HG03045 (cell line): ENCODE measurements at regions not wholly inside any gene's neighbourhood (a gene's known extent, or its start where the extent isn't known, plus 50 kb on each side); places are given as distances from the start of the nearest gene placed in this dataset.

ENCODE experiments used
- ATAC-seq: cut with Tn5 transposase; IDR thresholded peaks from one replicate; pipeline ENCODE4 v1.9.1; 2021; ENCODE audit warnings: mild to moderate bottlenecking, moderate library complexity; ENCODE audit not compliant: unreplicated experiment

DNA sequence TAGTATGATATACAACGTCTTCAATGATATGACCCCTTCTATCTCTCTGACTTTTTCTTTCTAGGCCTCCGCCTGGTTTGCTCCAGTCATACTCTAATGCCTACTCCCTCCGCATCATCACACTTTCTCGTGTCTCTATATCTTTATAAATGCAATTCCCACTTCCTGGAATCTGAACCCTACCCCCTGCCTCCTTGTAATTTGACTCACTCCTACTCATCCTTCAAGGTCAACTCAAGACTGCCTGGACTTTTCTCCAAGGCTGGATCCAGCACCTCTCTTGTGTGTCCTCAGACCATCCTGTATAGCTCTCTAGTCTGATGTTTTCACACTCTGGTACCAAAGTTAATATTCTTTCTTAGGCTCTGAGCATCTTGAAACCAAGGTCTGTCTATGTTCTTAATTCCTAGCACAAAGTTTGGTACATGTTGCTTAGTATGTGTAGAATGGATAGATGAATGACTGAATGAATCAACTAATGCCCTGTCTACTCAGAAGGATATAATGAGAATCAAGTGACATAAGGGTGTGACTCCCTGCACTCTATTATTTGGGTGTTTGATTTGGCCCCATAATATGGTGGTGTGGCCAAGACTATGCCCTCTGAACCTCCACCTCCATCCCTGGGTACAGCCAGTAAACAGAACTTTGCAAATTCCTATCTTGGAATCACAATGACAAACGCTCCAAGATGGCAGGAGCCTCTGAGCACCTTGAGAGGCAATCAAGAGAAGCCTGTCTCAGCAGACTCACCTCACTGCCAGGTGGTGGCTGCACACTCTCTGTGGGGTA, 74.3 kb upstream of the SERP2 start:
- no peak for ATAC-seq

DNA sequence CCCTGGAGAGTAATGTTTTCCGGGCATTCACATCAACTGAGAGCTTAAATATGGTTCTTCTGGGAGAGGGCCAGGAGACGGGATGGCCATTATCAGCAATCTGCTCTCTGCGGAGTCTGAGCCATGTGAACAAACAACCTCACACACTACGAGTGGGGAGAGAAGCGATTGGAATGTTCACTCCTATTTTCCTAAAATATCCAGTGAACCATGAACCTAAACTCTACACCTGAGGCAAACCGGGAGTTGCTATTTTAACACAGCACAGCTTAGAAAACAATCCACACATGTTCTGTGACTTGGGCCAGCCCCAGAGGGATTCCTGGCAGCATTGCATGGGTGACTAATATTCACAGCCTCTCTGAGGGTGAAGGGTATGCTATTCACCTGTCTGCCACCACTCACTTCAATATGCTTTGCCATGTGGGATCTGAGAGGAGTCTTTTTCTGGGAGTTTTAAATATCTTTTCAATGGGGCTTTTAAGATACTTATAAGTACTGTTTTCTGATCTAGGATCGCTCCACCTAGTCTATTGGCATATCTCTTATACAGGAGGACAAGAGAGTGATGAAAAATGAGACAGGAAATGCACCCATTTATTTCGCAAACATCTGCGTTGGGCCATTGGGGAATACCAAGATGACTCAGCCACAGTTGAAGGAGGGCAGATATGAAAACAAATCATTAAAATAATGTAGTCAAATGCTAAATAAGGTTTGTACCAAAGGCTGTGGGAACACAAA, 72.6 kb upstream of the SERP2 start:
- ATAC-seq, result peak; percentile 66

DNA sequence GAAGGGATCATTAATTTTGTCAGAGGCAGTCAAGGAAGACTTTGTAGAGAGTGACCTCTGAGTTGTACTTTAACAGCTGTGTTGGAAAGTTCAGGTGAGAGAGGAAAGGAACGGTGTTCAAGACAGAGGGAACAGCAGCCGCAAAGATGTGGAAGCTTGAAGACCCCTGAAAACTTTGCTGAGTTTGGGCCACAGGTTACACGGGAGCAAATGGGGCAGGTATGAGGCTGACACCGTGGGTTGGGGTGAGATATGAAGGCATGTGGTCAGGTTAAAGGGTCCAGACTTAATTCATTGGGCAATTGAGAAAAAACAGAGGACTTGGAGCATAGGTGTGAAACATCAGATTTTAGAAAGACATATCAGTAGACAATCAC, 72.0 kb upstream of the SERP2 start:
- no peak for ATAC-seq

DNA sequence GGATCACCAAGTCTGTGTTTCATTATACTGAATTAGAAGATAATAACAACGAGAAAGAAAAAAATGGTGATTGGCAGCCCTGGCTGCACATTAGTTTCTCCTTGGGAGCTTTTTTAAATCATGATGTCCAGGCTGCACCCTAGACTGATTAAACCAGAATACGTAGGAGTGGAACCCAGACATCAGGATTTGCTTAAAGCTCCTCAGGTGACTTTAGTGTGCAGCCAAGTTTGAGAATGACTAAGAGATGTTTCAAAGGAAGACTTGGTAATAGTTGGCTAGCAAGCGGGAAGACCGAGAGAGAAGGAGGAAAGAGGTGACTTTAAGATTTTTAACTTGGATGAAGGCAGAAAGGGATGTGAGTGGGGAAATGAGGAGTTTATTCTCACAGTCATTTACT, 71.4 kb upstream of the SERP2 start:
- no peak for ATAC-seq

DNA sequence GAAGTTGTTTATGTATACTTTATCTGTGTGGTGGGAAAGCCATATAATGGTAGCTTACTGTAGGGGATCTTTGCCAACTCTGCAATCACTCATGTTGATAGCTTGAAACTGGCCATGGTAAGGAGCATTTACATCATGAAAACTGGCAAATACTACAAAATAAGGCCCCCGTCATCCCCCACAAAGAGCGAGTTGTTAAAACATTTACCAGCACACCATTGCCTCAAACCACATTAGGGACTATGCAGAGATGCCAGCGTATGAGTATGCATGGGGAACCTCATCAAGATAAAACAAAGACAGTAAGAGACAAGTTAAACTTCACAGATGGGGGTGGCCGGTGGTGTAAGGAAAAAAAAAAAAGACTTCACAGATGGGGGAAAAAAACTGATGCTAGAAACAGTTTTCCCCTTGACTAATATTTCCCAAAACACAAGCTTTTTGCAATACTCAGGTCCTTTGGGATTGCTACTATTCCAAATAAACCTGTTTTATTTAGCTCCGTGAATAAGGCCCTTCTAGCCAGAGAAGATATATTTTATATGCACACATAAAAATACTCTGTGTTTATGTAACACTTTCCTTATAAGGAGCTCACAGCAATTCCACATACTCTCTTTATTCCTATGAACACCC, 70.6 kb upstream of the SERP2 start:
- no peak for ATAC-seq

- no peak for ATAC-seq
Measured at GRCh38 chr13:44303681-44304432, 69.8 kb upstream of the SERP2 start.

- no peak for ATAC-seq
Measured at GRCh38 chr13:44304433-44304725, 69.2 kb upstream of the SERP2 start.

GRCh38 chr13:44305286-44305685, 68.3 kb upstream of the SERP2 start:
- ATAC-seq, result no peak

DNA sequence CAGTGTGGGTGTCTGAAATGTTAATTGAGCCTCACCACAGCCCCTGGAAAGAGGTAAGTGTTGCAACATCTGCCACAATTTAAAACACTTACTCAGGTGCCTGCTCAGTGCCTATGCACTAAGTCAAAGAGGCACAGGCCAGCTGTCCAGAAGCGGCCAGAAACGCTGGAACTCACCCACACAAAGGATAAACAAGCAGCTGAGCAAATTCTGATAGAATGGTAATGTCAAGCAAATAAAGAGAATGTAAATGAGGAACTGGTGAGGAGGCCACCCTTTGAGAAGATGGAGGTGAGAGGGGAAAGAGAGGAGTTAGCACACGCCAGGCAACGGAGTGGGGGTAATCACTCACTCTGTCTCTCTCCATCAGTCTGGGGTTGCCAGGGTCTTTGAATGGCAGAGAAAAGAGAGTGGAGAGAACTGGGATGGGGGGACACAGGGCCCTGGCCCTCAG, 67.7 kb upstream of the SERP2 start:
- ATAC-seq, result no peak

- no peak for ATAC-seq
Measured at GRCh38 chr13:44306371-44307192, 67.0 kb upstream of the SERP2 start.

DNA sequence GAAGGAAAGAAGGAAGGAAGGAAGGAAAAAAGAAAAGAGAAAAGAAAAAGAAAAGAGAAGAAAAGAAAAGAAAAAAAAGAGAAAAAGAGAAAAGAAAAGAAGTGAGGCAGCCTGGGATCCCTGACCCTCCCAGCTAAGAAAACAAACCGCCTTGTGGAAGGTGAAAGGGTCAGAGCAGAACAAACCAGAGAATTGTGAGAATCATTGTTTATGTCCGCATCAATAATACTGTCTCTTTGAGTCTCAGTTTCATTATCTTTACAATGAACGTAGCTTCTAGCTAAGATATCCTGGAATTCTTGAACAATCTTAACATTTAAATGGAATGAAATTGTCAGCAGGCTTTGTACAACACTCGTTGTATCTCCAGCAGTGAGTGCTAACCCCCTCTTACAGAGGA, 66.4 kb upstream of the SERP2 start:
- ATAC-seq, result no peak

GRCh38 chr13:44307844-44308243, 65.8 kb upstream of the SERP2 start:
- ATAC-seq, result no peak

DNA sequence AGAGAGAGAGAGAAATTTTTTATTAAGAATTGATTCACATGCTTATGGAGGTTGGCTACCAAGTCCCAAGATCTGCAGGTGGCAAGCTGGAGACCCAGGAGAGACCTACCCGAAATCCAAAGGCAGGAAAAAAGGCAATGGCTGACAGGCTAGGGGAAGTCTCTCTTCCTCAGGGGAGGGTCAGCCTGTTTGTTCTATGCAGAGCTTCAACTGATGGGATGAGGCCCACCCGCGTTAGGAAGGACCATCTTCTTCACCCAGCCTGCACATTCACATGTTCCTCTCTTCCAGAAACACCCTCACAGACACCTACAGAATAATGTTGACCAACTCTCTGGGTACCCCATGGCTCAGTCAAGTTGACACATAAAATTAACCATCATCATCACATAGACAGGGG, 65.3 kb upstream of the SERP2 start:
- no peak for ATAC-seq

GRCh38 chr13:44309794-44310757, 63.5 kb upstream of the SERP2 start:
- ATAC-seq, result no peak

- ATAC-seq, result no peak
Measured at GRCh38 chr13:44311011-44311780, 62.4 kb upstream of the SERP2 start.

GRCh38 chr13:44312131-44312530, 61.5 kb upstream of the SERP2 start:
- ATAC-seq, result no peak

DNA sequence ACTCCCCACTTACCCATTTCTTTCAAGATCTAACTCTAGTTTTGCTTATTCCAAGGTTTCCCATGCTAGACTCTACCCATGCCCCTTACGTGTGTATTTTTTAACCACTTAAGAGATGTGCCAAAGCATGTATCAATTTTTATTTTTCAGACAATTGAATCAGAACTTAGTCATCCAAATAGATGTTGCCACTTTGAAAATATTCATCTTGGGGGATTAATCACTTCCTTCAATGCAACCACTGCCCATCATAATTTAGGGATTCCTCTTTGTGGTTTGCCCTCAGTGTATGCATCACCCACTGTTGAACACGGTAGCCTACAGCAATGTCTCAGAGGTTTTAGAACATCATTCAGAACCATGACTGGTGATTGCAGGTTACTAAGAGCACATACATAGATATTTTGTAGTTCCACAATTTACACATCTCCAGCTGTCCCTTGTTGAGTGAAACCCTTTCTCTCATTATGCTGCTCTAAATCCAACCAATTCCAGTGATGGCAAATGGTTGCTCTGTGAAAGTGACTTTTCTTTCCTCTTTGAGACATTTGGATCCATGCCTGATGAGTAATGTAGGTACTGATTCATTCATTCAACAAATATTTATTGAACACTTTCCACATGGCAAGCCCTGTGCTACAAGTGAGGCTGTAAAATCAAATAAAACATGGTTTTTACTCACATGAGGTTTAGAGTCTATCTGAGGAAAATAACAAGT, 60.6 kb upstream of the SERP2 start:
- no peak for ATAC-seq

- no peak for ATAC-seq
Measured at GRCh38 chr13:44313674-44314073, 60.0 kb upstream of the SERP2 start.
